IMR-90 (cell line): ENCODE measurements at regions not wholly inside any gene's neighbourhood (a gene's known extent, or its start where the extent isn't known, plus 50 kb on each side); places are given as distances from the start of the nearest gene placed in this dataset.

Experiments used
- BHLHE40 ChIP-seq: fragments of 150-350 bp; IDR thresholded peaks from 2 replicates; pipeline ENCODE4 v1.6.1; 2016; ENCODE audit warnings: mild to moderate bottlenecking, low read depth, low read length
- CEBPB ChIP-seq: IDR thresholded peaks from 2 replicates; pipeline ENCODE4 v1.6.1; 2012; ENCODE audit warnings: low read depth, low read length, improper control_type of control experiment
- CHD1 ChIP-seq: IDR thresholded peaks from 2 replicates; pipeline ENCODE4 v1.6.1; 2012; ENCODE audit warnings: low read depth, low read length, improper control_type of control experiment
- FOS ChIP-seq: fragments of 150-350 bp; IDR thresholded peaks from 2 replicates; pipeline ENCODE4 v1.6.1; 2016; ENCODE audit warnings: low read depth, low read length
- MAFK ChIP-seq: IDR thresholded peaks from 2 replicates; pipeline ENCODE4 v1.6.1; 2012; ENCODE audit warnings: low read depth, low read length, improper control_type of control experiment
- MAZ ChIP-seq: IDR thresholded peaks from 2 replicates; pipeline ENCODE4 v1.6.1; 2012; ENCODE audit warnings: low read depth, mild to moderate bottlenecking, low read length, improper control_type of control experiment, moderate library complexity, borderline replicate concordance
- MXI1 ChIP-seq: IDR thresholded peaks from 2 replicates; pipeline ENCODE4 v1.6.1; 2012; ENCODE audit warnings: low read depth, mild to moderate bottlenecking, low read length, moderate library complexity, borderline replicate concordance
- POLR2A ChIP-seq: IDR thresholded peaks from 2 replicates; pipeline ENCODE4 v1.6.1; 2012; ENCODE audit warnings: mild to moderate bottlenecking, low read depth, low read length
- RAD21 ChIP-seq: IDR thresholded peaks from 2 replicates; pipeline ENCODE4 v1.6.1; 2012; ENCODE audit warnings: low read length, improper control_type of control experiment
- RCOR1 ChIP-seq: IDR thresholded peaks from 2 replicates; pipeline ENCODE4 v1.6.1; 2012; ENCODE audit warnings: mild to moderate bottlenecking, low read length, improper control_type of control experiment; ENCODE audit not compliant: insufficient replicate concordance
- SMC3 ChIP-seq: fragments of 150-350 bp; IDR thresholded peaks from 2 replicates; pipeline ENCODE4 v1.6.1; 2016; ENCODE audit warnings: low read depth, mild to moderate bottlenecking, antibody characterized with exemption, low read length, moderate library complexity
- TF ChIP-seq, protein P1 (sequence below): conservative IDR thresholded peaks from 2 replicates; pipeline ENCODE4 v1.5.1; 2012; ENCODE audit warnings: mild to moderate bottlenecking, low read depth, low read length, improper control_type of control experiment
- TF ChIP-seq, protein P2 (sequence below): fragments of 150-350 bp; IDR thresholded peaks from 2 replicates; pipeline ENCODE4 v1.6.1; 2016; ENCODE audit warnings: low read depth, mild to moderate bottlenecking, low read length, moderate library complexity, borderline replicate concordance
- TF ChIP-seq, protein P3 (sequence below): fragments of 150-350 bp; IDR thresholded peaks from 2 replicates; pipeline ENCODE4 v1.6.1; 2017; ENCODE audit warnings: mild to moderate bottlenecking, antibody characterized with exemption, low read length, low read depth

DNA sequence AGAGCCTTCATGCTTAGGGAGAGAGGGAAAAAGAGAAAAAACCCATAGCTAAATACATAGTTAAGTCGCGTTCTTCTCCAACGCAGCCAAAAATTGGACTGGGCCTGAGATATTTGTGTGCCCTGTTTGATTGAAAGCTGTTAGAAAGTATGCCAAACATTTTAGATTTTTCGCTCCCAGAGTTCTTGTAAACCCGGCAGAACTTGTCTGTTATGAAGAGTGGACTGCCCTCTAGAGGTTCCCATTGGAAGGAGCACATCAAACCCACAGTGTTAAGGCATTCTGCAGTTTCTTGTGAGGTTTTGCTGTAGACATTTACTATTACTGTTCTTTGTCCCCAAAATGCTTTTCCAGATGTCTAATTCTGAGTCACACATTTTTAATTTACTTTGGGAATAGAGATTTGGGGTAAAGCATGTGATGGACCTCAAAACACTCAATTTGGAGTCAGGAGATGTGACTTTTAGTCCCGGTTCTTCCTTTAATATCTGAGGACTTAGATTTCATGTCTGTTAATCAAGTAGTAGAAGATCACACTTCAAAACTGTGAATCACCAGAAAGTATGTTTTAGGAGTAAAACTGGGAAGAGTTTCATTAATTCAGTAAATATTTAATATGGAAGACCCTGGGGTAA is 96.6 kb downstream of the PCSK1 start:
- TF ChIP-seq, protein P1, sequence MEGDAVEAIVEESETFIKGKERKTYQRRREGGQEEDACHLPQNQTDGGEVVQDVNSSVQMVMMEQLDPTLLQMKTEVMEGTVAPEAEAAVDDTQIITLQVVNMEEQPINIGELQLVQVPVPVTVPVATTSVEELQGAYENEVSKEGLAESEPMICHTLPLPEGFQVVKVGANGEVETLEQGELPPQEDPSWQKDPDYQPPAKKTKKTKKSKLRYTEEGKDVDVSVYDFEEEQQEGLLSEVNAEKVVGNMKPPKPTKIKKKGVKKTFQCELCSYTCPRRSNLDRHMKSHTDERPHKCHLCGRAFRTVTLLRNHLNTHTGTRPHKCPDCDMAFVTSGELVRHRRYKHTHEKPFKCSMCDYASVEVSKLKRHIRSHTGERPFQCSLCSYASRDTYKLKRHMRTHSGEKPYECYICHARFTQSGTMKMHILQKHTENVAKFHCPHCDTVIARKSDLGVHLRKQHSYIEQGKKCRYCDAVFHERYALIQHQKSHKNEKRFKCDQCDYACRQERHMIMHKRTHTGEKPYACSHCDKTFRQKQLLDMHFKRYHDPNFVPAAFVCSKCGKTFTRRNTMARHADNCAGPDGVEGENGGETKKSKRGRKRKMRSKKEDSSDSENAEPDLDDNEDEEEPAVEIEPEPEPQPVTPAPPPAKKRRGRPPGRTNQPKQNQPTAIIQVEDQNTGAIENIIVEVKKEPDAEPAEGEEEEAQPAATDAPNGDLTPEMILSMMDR, result peak; percentile 89
- no peak for TF ChIP-seq POLR2A
- TF ChIP-seq, protein P2, sequence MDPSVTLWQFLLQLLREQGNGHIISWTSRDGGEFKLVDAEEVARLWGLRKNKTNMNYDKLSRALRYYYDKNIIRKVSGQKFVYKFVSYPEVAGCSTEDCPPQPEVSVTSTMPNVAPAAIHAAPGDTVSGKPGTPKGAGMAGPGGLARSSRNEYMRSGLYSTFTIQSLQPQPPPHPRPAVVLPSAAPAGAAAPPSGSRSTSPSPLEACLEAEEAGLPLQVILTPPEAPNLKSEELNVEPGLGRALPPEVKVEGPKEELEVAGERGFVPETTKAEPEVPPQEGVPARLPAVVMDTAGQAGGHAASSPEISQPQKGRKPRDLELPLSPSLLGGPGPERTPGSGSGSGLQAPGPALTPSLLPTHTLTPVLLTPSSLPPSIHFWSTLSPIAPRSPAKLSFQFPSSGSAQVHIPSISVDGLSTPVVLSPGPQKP, result no peak
- TF ChIP-seq RAD21, result peak; percentile 97
- TF ChIP-seq SMC3, result peak; percentile 93
- no peak for TF ChIP-seq CEBPB
- TF ChIP-seq BHLHE40, result no peak
- TF ChIP-seq, protein P3, sequence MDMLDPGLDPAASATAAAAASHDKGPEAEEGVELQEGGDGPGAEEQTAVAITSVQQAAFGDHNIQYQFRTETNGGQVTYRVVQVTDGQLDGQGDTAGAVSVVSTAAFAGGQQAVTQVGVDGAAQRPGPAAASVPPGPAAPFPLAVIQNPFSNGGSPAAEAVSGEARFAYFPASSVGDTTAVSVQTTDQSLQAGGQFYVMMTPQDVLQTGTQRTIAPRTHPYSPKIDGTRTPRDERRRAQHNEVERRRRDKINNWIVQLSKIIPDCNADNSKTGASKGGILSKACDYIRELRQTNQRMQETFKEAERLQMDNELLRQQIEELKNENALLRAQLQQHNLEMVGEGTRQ, result no peak
- no peak for TF ChIP-seq FOS
- no peak for TF ChIP-seq MXI1
- no peak for TF ChIP-seq RCOR1
- TF ChIP-seq MAZ, result no peak
- TF ChIP-seq MAFK, result no peak
- TF ChIP-seq CHD1, result no peak
